Small intestine (tissue), 7 donors: ENCODE measurements at regions not wholly inside any gene's neighbourhood (a gene's known extent, or its start where the extent isn't known, plus 50 kb on each side); places are given as distances from the start of the nearest gene placed in this dataset.
"Not testable (repeated sequence)": the region's sequence is repeated elsewhere in the genome, so short reads cannot be mapped to it uniquely, and the experiment has no call there.

Experiments used
- DNase-seq, 2 donors: peaks; one replicate each; pipeline versions ENCODE4 v3.0.0 to v3.0.0-alpha.2; 2013
- FAIRE-seq: peaks from 2 replicates; lab custom pipeline; 2012; peaks lifted over from hg19 to GRCh38; lab: Jason Lieb, UNC
- H3K27ac ChIP-seq, 3 donors: one replicate each; pipeline ENCODE4 v1.5.1; 2013; ENCODE audit warnings: low read length in 2 of 3, mild to moderate bottlenecking in 2 of 3, control low read depth in 1 of 3, inconsistent platforms in 1 of 3, low read depth in 1 of 3, moderate library complexity in 1 of 3
- H3K27me3 ChIP-seq, 3 donors: one replicate each; pipeline ENCODE4 v1.6.1; 2013; ENCODE audit warnings: low read length in 3 of 3, inconsistent platforms in 1 of 3; ENCODE audit not compliant: control insufficient read depth in 3 of 3, insufficient read depth in 3 of 3
- H3K36me3 ChIP-seq, 3 donors: one replicate each; pipeline ENCODE4 v1.6.1; 2013; ENCODE audit warnings: low read length in 3 of 3, inconsistent platforms in 1 of 3, low read depth in 1 of 3, mild to moderate bottlenecking in 1 of 3, moderate library complexity in 1 of 3; ENCODE audit not compliant: control insufficient read depth in 3 of 3, insufficient read depth in 2 of 3
- H3K4me1 ChIP-seq, 3 donors: one replicate each; pipeline ENCODE4 v1.6.1; 2013; ENCODE audit warnings: low read length in 2 of 3, inconsistent platforms in 1 of 3, low read depth in 1 of 3, mild to moderate bottlenecking in 1 of 3, moderate library complexity in 1 of 3; ENCODE audit not compliant: control insufficient read depth in 3 of 3, insufficient read depth in 2 of 3
- H3K4me3 ChIP-seq, 3 donors: one replicate each; pipeline ENCODE4 v1.5.1; 2013; ENCODE audit warnings: low read length in 3 of 3, control low read depth in 1 of 3, inconsistent platforms in 1 of 3, low read depth in 1 of 3, mild to moderate bottlenecking in 1 of 3, moderate library complexity in 1 of 3
- H3K9me3 ChIP-seq, 2 donors: one replicate each; pipeline ENCODE4 v1.6.1; 2013; ENCODE audit warnings: low read depth in 1 of 2, low read length in 1 of 2; ENCODE audit not compliant: control insufficient read depth in 2 of 2, insufficient read depth in 1 of 2
- WGBS, 3 donors: extraction: QIAGEN DNeasy Blood & Tissue Kit; methylation state at CpG; one replicate each; pipeline ENCODE4 v1.1.7; 2013; 5-methylcytosine and 5-hydroxymethylcytosine counted together
- donor health status: healthy with polysubstance abuse.
- donor health status: control.
- donor health status: control.
- donor health status: Bipolar disorder and iron deficiency.
- donor health status: healthy.

DNA sequence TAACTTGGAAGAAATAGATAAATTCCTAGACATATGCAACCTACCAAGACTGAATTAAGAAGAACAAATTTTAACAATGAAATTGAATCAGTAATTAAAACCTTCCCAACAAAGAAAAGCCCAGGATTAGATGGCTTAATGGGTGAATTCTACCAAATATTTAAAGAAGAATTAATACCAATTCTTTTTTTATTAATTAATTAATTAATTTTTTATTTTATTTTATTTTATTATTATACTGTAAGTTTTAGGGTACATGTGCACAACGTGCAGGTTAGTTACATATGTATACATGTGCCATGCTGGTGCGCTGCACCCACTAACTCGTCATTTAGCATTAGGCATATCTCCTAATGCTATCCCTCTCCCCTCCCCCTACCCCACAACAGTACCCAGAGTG, 248.4 kb upstream of the MSX2 start:
- H3K4me1 ChIP-seq, H3K27me3 ChIP-seq, H3K36me3 ChIP-seq, DNase-seq, H3K4me3 ChIP-seq, H3K9me3 ChIP-seq, H3K27ac ChIP-seq, FAIRE-seq: not testable (repeated sequence)
- WGBS, 3 donors: 85 to 90% (median 90%) methylated on average over 3 of the region's 3 CpGs

GRCh38 chr5:174479325-174479724, 245.1 kb upstream of the MSX2 start:
- peaks cover 0 to under 1% of the 10 kb centered on the region in 2 donors for H3K9me3 ChIP-seq
- no peak for FAIRE-seq
- peaks cover 0 to 3% (median 0%) of the 10 kb centered on the region in 3 donors for H3K27me3 ChIP-seq

GRCh38 chr5:174481737-174482136, 242.6 kb upstream of the MSX2 start:
- FAIRE-seq (no peak), DNase-seq (no peak)
- Histone ChIP-seq H3K9me3 (peaks cover 0 to 3% of the 10 kb centered on the region in 2 donors), H3K27ac (no peak overlapping the region), H3K36me3 (no peaks in the 10 kb centered on the region), H3K27me3 (peaks cover 0 to 3% (median 0%) of the 10 kb centered on the region in 3 donors), H3K4me3 (no peak overlapping the region), H3K4me1 (peaks cover 0 to 11% (median 0%) of the 10 kb centered on the region in 3 donors)
- WGBS, 3 donors: 95 to 100% (median 97%) methylated on average over 1 of the region's 1 CpG

More at GRCh38 chr5:174479325-174479724, 245.1 kb upstream of the MSX2 start:
- no peak for DNase-seq
- Histone ChIP-seq H3K4me3 (no peak overlapping the region), H3K36me3 (no peaks in the 10 kb centered on the region), H3K27ac (no peak overlapping the region), H3K4me1 (peaks cover 0 to 11% (median 0%) of the 10 kb centered on the region in 3 donors)

- FAIRE-seq (no peak), DNase-seq (peak; percentile 40 to 42)
- Histone ChIP-seq H3K27me3 (peaks cover 0 to 3% (median 0%) of the 10 kb centered on the region in 3 donors), H3K36me3 (no peaks in the 10 kb centered on the region), H3K4me3 (no peak overlapping the region), H3K4me1 (peaks cover 0 to 11% (median 0%) of the 10 kb centered on the region in 3 donors), H3K9me3 (peaks cover 0 to 3% of the 10 kb centered on the region in 2 donors), H3K27ac (no peak overlapping the region)
- 9 to 29% (median 16%) methylated on average over 8 of the region's 8 CpGs for WGBS, 3 donors
Measured at GRCh38 chr5:174482607-174483024, 241.8 kb upstream of the MSX2 start.

GRCh38 chr5:174483411-174483810, 241.0 kb upstream of the MSX2 start:
- no peak overlapping the region for H3K4me3 ChIP-seq
- H3K9me3 ChIP-seq: peaks cover 0 to 3% of the 10 kb centered on the region in 2 donors
- DNase-seq (no peak), FAIRE-seq (no peak)
- H3K27me3 ChIP-seq: peaks cover 0 to 3% (median 0%) of the 10 kb centered on the region in 3 donors
- no peaks in the 10 kb centered on the region for H3K36me3 ChIP-seq
- peaks cover 0 to 11% (median 0%) of the 10 kb centered on the region in 3 donors for H3K4me1 ChIP-seq
- WGBS, 3 donors: 89 to 91% (median 91%) methylated on average over 4 of the region's 4 CpGs
- no peak overlapping the region for H3K27ac ChIP-seq

GRCh38 chr5:174489215-174489614, 235.2 kb upstream of the MSX2 start:
- Histone ChIP-seq H3K36me3 (no peaks in the 10 kb centered on the region), H3K27ac (no peak overlapping the region), H3K4me1 (no peaks in the 10 kb centered on the region), H3K9me3 (peaks cover 0 to 3% of the 10 kb centered on the region in 2 donors), H3K4me3 (no peak overlapping the region), H3K27me3 (no peaks in the 10 kb centered on the region)
- DNase-seq (no peak), FAIRE-seq (no peak)
- 75 to 87% (median 86%) methylated on average over 3 of the region's 3 CpGs for WGBS, 3 donors

- H3K27me3 ChIP-seq: no peaks in the 10 kb centered on the region
- FAIRE-seq: no peak
- WGBS, 3 donors: 78 to 85% (median 78%) methylated on average over 9 of the region's 9 CpGs
- H3K9me3 ChIP-seq: no peaks in the 10 kb centered on the region
- H3K36me3 ChIP-seq: no peaks in the 10 kb centered on the region
- no peak for DNase-seq
- no peaks in the 10 kb centered on the region for H3K4me1 ChIP-seq
- no peak overlapping the region for H3K27ac ChIP-seq
- H3K4me3 ChIP-seq: no peak overlapping the region
Measured at GRCh38 chr5:174489920-174490597, 234.3 kb upstream of the MSX2 start.

GRCh38 chr5:174490728-174491127, 233.7 kb upstream of the MSX2 start:
- H3K27me3 ChIP-seq: no peaks in the 10 kb centered on the region
- no peak overlapping the region for H3K4me3 ChIP-seq
- FAIRE-seq (no peak), DNase-seq (no peak)
- H3K9me3 ChIP-seq: no peaks in the 10 kb centered on the region
- 21 to 45% (median 26%) methylated on average over 4 of the region's 4 CpGs for WGBS, 3 donors
- no peaks in the 10 kb centered on the region for H3K4me1 ChIP-seq
- no peak overlapping the region for H3K27ac ChIP-seq
- no peaks in the 10 kb centered on the region for H3K36me3 ChIP-seq

GRCh38 chr5:174491265-174491664, 233.1 kb upstream of the MSX2 start:
- H3K4me1 ChIP-seq: no peaks in the 10 kb centered on the region
- WGBS, 3 donors: 68 to 76% (median 75%) methylated on average over 5 of the region's 5 CpGs
- no peak overlapping the region for H3K27ac ChIP-seq

More at GRCh38 chr5:174491265-174491664, 233.1 kb upstream of the MSX2 start:
- FAIRE-seq (no peak), DNase-seq (no peak)
- no peaks in the 10 kb centered on the region for H3K9me3 ChIP-seq
- H3K36me3 ChIP-seq: no peaks in the 10 kb centered on the region
- no peaks in the 10 kb centered on the region for H3K27me3 ChIP-seq
- no peak overlapping the region for H3K4me3 ChIP-seq
